ENCODE measurements at regions not wholly inside any gene's neighbourhood (a gene's known extent, or its start where the extent isn't known, plus 50 kb on each side); places are given as distances from the start of the nearest gene placed in this dataset.

DNA sequence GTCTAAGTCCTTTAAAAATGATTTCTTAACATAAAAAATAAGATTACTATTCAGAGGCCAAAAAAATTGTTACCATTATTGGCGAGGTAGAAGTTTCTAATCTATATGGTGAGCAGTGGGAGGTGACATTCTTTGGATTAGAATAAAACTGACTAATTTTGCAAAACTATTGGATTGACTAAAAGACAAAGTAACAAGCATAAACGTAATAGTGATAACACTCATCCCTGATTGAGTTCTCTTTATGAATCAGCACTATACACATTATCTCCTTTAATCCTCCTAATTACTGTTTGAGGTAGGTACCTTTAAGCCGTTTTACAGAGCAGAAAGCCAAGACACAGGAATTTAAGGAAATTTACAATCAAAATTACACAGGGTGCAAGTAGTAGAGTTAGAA is 139.2 kb upstream of the NRP1 start:
- Histone ChIP-seq H3K36me3 (ENCODE audit: control insufficient read depth in 2 of 4, insufficient read depth in 4 of 4, low read length in 3 of 4) (no peaks in the 10 kb centered on the region), H4K5ac (ENCODE audit: insufficient read length, low read depth, low read length) (no peak overlapping the region), H2BK12ac (ENCODE audit: low read depth, low read length) (no peak overlapping the region), H3K27me3 (replicated peaks in 1 of 4; ENCODE audit: control insufficient read depth in 3 of 4, extremely low read depth in 1 of 4, insufficient read depth in 3 of 4, low read length in 3 of 4) (no peaks in the 10 kb centered on the region), H3K4me1 (replicated peaks in 1 of 4; ENCODE audit: control insufficient read depth in 3 of 4, insufficient read depth in 4 of 4, low read length in 3 of 4) (peaks cover 0 to 2% (median 0%) of the 10 kb centered on the region in 4 experiments; a peak in 1 of 7 replicates), H2BK20ac (ENCODE audit: low read length) (no peak overlapping the region), H3K56ac (replicated peaks; ENCODE audit: insufficient read length, low read depth, low read length) (no peak overlapping the region), H3K79me1 (ENCODE audit: low read depth, low read length) (no peaks in the 10 kb centered on the region), H2BK5ac (ENCODE audit: low read depth, low read length) (no peak overlapping the region), H3K4me2 (ENCODE audit: insufficient read depth in 1 of 2, low read depth in 2 of 2, low read length in 2 of 2) (no peak overlapping the region), H3K27ac (ENCODE audit: low read depth, low read length) (no peak overlapping the region), H2AK5ac (ENCODE audit: low read depth, low read length) (no peak overlapping the region), H3K9ac (replicated peaks in 1 of 4; ENCODE audit: extremely low read depth in 1 of 4, low read depth in 3 of 4, low read length in 3 of 4) (no peak overlapping the region), H3K4ac (replicated peaks; ENCODE audit: insufficient read length, low read depth, low read length) (no peak overlapping the region), H3K4me3 (ENCODE audit: extremely low read depth in 1 of 4, insufficient read depth in 2 of 4, low read depth in 3 of 4, low read length in 4 of 4) (no peak overlapping the region), H3K14ac (ENCODE audit: insufficient read length) (no peak overlapping the region), H3K23me2 (ENCODE audit: low read depth, low read length) (no peaks in the 10 kb centered on the region), H3K79me2 (ENCODE audit: control insufficient read depth in 1 of 2, insufficient read depth in 2 of 2, low read length in 2 of 2) (no peaks in the 10 kb centered on the region), H2AFZ (ENCODE audit: low read length) (no peak overlapping the region), H3K9me3 (ENCODE audit: insufficient read depth in 2 of 2, low read depth in 1 of 2, low read length in 1 of 2) (no peaks in the 10 kb centered on the region), H2BK120ac (replicated peaks; ENCODE audit: low read depth, low read length) (no peak overlapping the region), H3K23ac (ENCODE audit: insufficient read length) (no peak overlapping the region), H4K91ac (replicated peaks; ENCODE audit: insufficient read length, low read length) (no peak overlapping the region), H4K20me1 (replicated peaks in 1 of 2; ENCODE audit: control insufficient read depth in 1 of 2, insufficient read depth in 2 of 2, low read length in 2 of 2) (no peaks in the 10 kb centered on the region), H3K18ac (ENCODE audit: extremely low read depth, low read length) (no peak overlapping the region), H4K8ac (ENCODE audit: extremely low read depth, insufficient read depth, low read length) (no peak overlapping the region), H2BK15ac (ENCODE audit: low read length) (no peak overlapping the region)
- no peak for DNase-seq (ENCODE audit: low read depth in 1 of 2, low spot score in 2 of 2)
- 89% methylated on average over 3 of the region's 3 CpGs; no CpG with 5 or more reads in 1 of the 2 experiments for WGBS, 2 experiments (ENCODE audit: extremely low coverage in 1 of 2, insufficient coverage in 1 of 2, insufficient read length in 1 of 2, insufficient replicate concordance in 2 of 2, low coverage in 1 of 2, low lambda C conversion rate in 2 of 2, missing lambda C conversion rate in 1 of 2)
- POLR2A ChIA-PET (ENCODE audit: partially characterized antibody) = no interaction called here
- FAIRE-seq = no peak
- CTCF ChIA-PET (ENCODE audit: partially characterized antibody) = no interaction called here
- TF ChIP-seq RFX5 (IDR thresholded peaks at IDR 0.05; ENCODE audit: borderline replicate concordance, low read depth, low read length) (no peak), EGR1 (IDR thresholded peaks at IDR 0.05; ENCODE audit: borderline replicate concordance, low read depth, low read length) (no peak), EZH2 (IDR thresholded peaks at IDR 0.05; ENCODE audit: low read depth, low read length, severe bottlenecking) (no peak)

Measured in H1 (cell line).